ENCODE measurements at regions not wholly inside any gene's neighbourhood (a gene's known extent, or its start where the extent isn't known, plus 50 kb on each side); places are given as distances from the start of the nearest gene placed in this dataset.

GRCh38 chr1:24253571-24253970 is 65.6 kb upstream of the GRHL3 start:
- TF ChIP-seq ZNF70 (CRISPR knock-in tag; IDR thresholded peaks at IDR 0.05) (no peak), TCF4 (CRISPR knock-in tag; IDR thresholded peaks at IDR 0.05; ENCODE audit: borderline replicate concordance) (no peak), ZFP30 (CRISPR knock-in tag; IDR thresholded peaks at IDR 0.05) (no peak), TOX (CRISPR knock-in tag; IDR thresholded peaks at IDR 0.05; ENCODE audit: borderline replicate concordance) (no peak)
- TF ChIP-seq, protein P1, sequence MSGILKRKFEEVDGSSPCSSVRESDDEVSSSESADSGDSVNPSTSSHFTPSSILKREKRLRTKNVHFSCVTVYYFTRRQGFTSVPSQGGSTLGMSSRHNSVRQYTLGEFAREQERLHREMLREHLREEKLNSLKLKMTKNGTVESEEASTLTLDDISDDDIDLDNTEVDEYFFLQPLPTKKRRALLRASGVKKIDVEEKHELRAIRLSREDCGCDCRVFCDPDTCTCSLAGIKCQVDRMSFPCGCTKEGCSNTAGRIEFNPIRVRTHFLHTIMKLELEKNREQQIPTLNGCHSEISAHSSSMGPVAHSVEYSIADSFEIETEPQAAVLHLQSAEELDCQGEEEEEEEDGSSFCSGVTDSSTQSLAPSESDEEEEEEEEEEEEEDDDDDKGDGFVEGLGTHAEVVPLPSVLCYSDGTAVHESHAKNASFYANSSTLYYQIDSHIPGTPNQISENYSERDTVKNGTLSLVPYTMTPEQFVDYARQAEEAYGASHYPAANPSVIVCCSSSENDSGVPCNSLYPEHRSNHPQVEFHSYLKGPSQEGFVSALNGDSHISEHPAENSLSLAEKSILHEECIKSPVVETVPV (CRISPR knock-in tag; IDR thresholded peaks at IDR 0.05) = no peak

Data from SK-N-SH treated with all-trans-retinoic acid at 6 μM for 48 hours (cell line).